GM23248 (cell line): ENCODE measurements at regions not wholly inside any gene's neighbourhood (a gene's known extent, or its start where the extent isn't known, plus 50 kb on each side); places are given as distances from the start of the nearest gene placed in this dataset.

Experiments used
- EZH2 ChIP-seq: fragments of 200-600 bp; sonication (generic); IDR thresholded peaks from 2 replicates; pipeline ENCODE4 v1.6.1; 2018; ENCODE audit warnings: antibody characterized with exemption, mild to moderate bottlenecking; ENCODE audit not compliant: insufficient read depth, poor library complexity, severe bottlenecking
- EZH2phosphoT487 ChIP-seq: fragments of 200-600 bp; sonication (generic); IDR thresholded peaks from 2 replicates; pipeline ENCODE4 v1.6.1; 2018; ENCODE audit warnings: antibody characterized with exemption, moderate library complexity, mild to moderate bottlenecking, low read depth; ENCODE audit not compliant: insufficient read depth

GRCh38 chr12:91914701-91915100 lies 230.9 kb downstream of the BTG1 start:
- TF ChIP-seq EZH2: no peak
- no peak for TF ChIP-seq EZH2phosphoT487
